H9 (cell line): ENCODE measurements at regions not wholly inside any gene's neighbourhood (a gene's known extent, or its start where the extent isn't known, plus 50 kb on each side); places are given as distances from the start of the nearest gene placed in this dataset.

Experiments used
- DNase-seq: peaks from one replicate; pipeline ENCODE4 v3.0.0-alpha.2; 2017
- H2AFZ ChIP-seq: one replicate; pipeline ENCODE4 v1.6.1; 2013; ENCODE audit warnings: mild to moderate bottlenecking, low read length, control low read depth, moderate library complexity
- H2AK5ac ChIP-seq: 2 replicates; pipeline ENCODE4 v1.6.1; 2013; ENCODE audit warnings: low read length, control low read depth, mixed read lengths; ENCODE audit not compliant: insufficient read length
- H2BK120ac ChIP-seq: one replicate; pipeline ENCODE4 v1.6.1; 2013; ENCODE audit warnings: low read depth, mild to moderate bottlenecking, low read length, control low read depth, inconsistent platforms; ENCODE audit not compliant: poor library complexity, severe bottlenecking
- H2BK12ac ChIP-seq: 2 replicates; pipeline ENCODE4 v1.6.1; 2013; ENCODE audit warnings: low read length, control low read depth, mixed read lengths, low read depth; ENCODE audit not compliant: insufficient read length
- H2BK15ac ChIP-seq: 2 replicates; pipeline ENCODE4 v1.6.1; 2013; ENCODE audit warnings: low read depth, low read length, control low read depth
- H2BK20ac ChIP-seq: one replicate; pipeline ENCODE4 v1.6.1; 2013; ENCODE audit warnings: low read depth, mild to moderate bottlenecking, low read length, control low read depth, inconsistent platforms; ENCODE audit not compliant: poor library complexity, severe bottlenecking
- H2BK5ac ChIP-seq: 2 replicates; pipeline ENCODE4 v1.6.1; 2013; ENCODE audit warnings: low read length, control low read depth, mixed read lengths; ENCODE audit not compliant: insufficient read length
- H3K14ac ChIP-seq: 2 replicates; pipeline ENCODE4 v1.6.1; 2013; ENCODE audit warnings: low read length, control low read depth; ENCODE audit not compliant: insufficient read depth
- H3K18ac ChIP-seq: 2 replicates; pipeline ENCODE4 v1.6.1; 2013; ENCODE audit warnings: low read depth, mild to moderate bottlenecking, mixed read lengths, low read length, control low read depth; ENCODE audit not compliant: insufficient read length
- H3K23ac ChIP-seq: 2 replicates; pipeline ENCODE4 v1.6.1; 2013; ENCODE audit warnings: low read length, control low read depth, mixed read lengths, low read depth; ENCODE audit not compliant: insufficient read length
- H3K23me2 ChIP-seq: 2 replicates; pipeline ENCODE4 v1.6.1; 2013; ENCODE audit warnings: low read depth, mild to moderate bottlenecking, mixed read lengths, low read length, control low read depth; ENCODE audit not compliant: insufficient read length, poor library complexity, severe bottlenecking
- H3K27ac ChIP-seq: 2 replicates; pipeline ENCODE4 v1.5.1; 2013; ENCODE audit warnings: low read length, control low read depth, mixed read lengths, low read depth; ENCODE audit not compliant: insufficient read length
- H3K27me3 ChIP-seq: 2 replicates; pipeline ENCODE4 v1.6.1; 2013; ENCODE audit warnings: low read length, control low read depth, inconsistent platforms; ENCODE audit not compliant: insufficient read depth
- H3K4ac ChIP-seq: 2 replicates; pipeline ENCODE4 v1.6.1; 2013; ENCODE audit warnings: low read depth, mild to moderate bottlenecking, control low read depth, inconsistent platforms, low read length, moderate library complexity
- H3K4me1 ChIP-seq: 2 replicates; pipeline ENCODE4 v1.6.1; 2013; ENCODE audit warnings: low read length, control low read depth, inconsistent platforms; ENCODE audit not compliant: insufficient read depth
- H3K4me2 ChIP-seq: 2 replicates; pipeline ENCODE4 v1.6.1; 2013; ENCODE audit warnings: low read length, control low read depth, mixed read lengths; ENCODE audit not compliant: insufficient read length, insufficient read depth
- H3K56ac ChIP-seq: 2 replicates; pipeline ENCODE4 v1.6.1; 2013; ENCODE audit warnings: low read depth, mild to moderate bottlenecking, mixed read lengths, low read length, control low read depth; ENCODE audit not compliant: insufficient read length
- H3K79me1 ChIP-seq: 2 replicates; pipeline ENCODE4 v1.6.1; 2013; ENCODE audit warnings: low read depth, mild to moderate bottlenecking, moderate library complexity, low read length, control low read depth, inconsistent platforms; ENCODE audit not compliant: insufficient read depth, poor library complexity, severe bottlenecking
- H3K79me2 ChIP-seq: 2 replicates; pipeline ENCODE4 v1.6.1; 2013; ENCODE audit warnings: low read length, control low read depth, inconsistent platforms; ENCODE audit not compliant: insufficient read depth
- H3K9ac ChIP-seq: 2 replicates; pipeline ENCODE4 v1.6.1; 2013; ENCODE audit warnings: low read length, control low read depth, mixed read lengths; ENCODE audit not compliant: insufficient read length; ENCODE audit errors: extremely low read depth
- H3K9me3 ChIP-seq: one replicate; pipeline ENCODE4 v1.6.1; 2013; ENCODE audit warnings: low read depth, low read length, inconsistent platforms; ENCODE audit not compliant: control insufficient read depth
- H3T11ph ChIP-seq: one replicate; pipeline ENCODE4 v1.6.1; 2013; ENCODE audit warnings: mild to moderate bottlenecking, low read length, control low read depth, inconsistent platforms
- H4K20me1 ChIP-seq: one replicate; pipeline ENCODE4 v1.6.1; 2013; ENCODE audit not compliant: control insufficient read depth, insufficient read length, insufficient read depth
- H4K5ac ChIP-seq: 2 replicates; pipeline ENCODE4 v1.6.1; 2013; ENCODE audit warnings: low read depth, mild to moderate bottlenecking, mixed read lengths, low read length, control low read depth; ENCODE audit not compliant: insufficient read length
- H4K8ac ChIP-seq: replicated peaks from 2 replicates; pipeline ENCODE4 v1.6.1; 2013; ENCODE audit warnings: low read length, control low read depth, mixed read lengths, low read depth; ENCODE audit not compliant: insufficient read length
- H4K91ac ChIP-seq: 2 replicates; pipeline ENCODE4 v1.6.1; 2013; ENCODE audit warnings: low read depth, mild to moderate bottlenecking, moderate library complexity, mixed read lengths, low read length, control low read depth; ENCODE audit not compliant: insufficient read length
- H3K27ac Mint-ChIP-seq, 3 experiments: 2 replicates in 2 of 3; 3 replicates in 1 of 3; pipeline ENCODE4 v1.8.0; 2020 to 2021; ENCODE audit warnings: mixed read lengths in 3 of 3, mild to moderate bottlenecking in 1 of 3, moderate library complexity in 1 of 3
- H3K27me3 Mint-ChIP-seq: 2 replicates; pipeline ENCODE4 v1.8.0; 2021; ENCODE audit warnings: low read depth, mild to moderate bottlenecking, moderate library complexity, mixed read lengths
- H3K36me3 Mint-ChIP-seq, 3 experiments: 2 replicates in 2 of 3; 3 replicates in 1 of 3; pipeline ENCODE4 v1.8.0; 2020 to 2021; ENCODE audit warnings: low read depth in 3 of 3, mixed read lengths in 3 of 3; ENCODE audit not compliant: insufficient read depth in 1 of 3
- H3K4me1 Mint-ChIP-seq, 2 experiments: 2 replicates each; pipeline ENCODE4 v1.8.0; 2020; ENCODE audit warnings: mixed read lengths in 2 of 2
- H3K4me3 Mint-ChIP-seq, 2 experiments: 2 replicates in 1 of 2; 3 replicates in 1 of 2; pipeline ENCODE4 v1.8.0; 2020 to 2021; ENCODE audit warnings: mild to moderate bottlenecking in 2 of 2, mixed read lengths in 2 of 2, moderate library complexity in 1 of 2
- H3K9me3 Mint-ChIP-seq, 2 experiments: 2 replicates in 1 of 2; 3 replicates in 1 of 2; pipeline ENCODE4 v1.8.0; 2020; ENCODE audit warnings: mild to moderate bottlenecking in 2 of 2, mixed read lengths in 2 of 2, moderate library complexity in 1 of 2
- CTCF ChIP-seq: fragments of 200-600 bp; sonication (generic); conservative IDR thresholded peaks from 3 replicates; pipeline ENCODE4 v1.8.0; 2021; ENCODE audit warnings: antibody characterized with exemption, mild to moderate bottlenecking

GRCh38 chr1:189312499-189312898 lies 1165.2 kb downstream of the BRINP3 start:
- Mint-ChIP-seq H3K9me3 (no peaks in the 10 kb centered on the region; a peak in 1 of 5 replicates), H3K27ac (peak overlapping the region in 1 of 3 experiments; percentile 62; a peak in 1 of 7 replicates), H3K36me3 (no peaks in the 10 kb centered on the region), H3K27me3 (no peaks in the 10 kb centered on the region), H3K4me3 (no peak overlapping the region), H3K4me1 (peaks cover 47 to 50% of the 10 kb centered on the region in 2 experiments)
- H3K23ac ChIP-seq: no peak overlapping the region
- H2BK120ac ChIP-seq: no peak overlapping the region
- no peak overlapping the region for H2BK5ac ChIP-seq
- no peak overlapping the region for H3K4ac ChIP-seq
- H4K91ac ChIP-seq: no peak overlapping the region
- no peak overlapping the region for H3K14ac ChIP-seq
- H2AFZ ChIP-seq: no peak overlapping the region
- H3K27me3 ChIP-seq: no peaks in the 10 kb centered on the region
- no peak overlapping the region for H3K4me2 ChIP-seq
- no peaks in the 10 kb centered on the region for H3K23me2 ChIP-seq
- no peak overlapping the region for H4K5ac ChIP-seq
- no peak overlapping the region for H4K8ac ChIP-seq
- no peaks in the 10 kb centered on the region for H3K79me1 ChIP-seq
- no peak overlapping the region for H2AK5ac ChIP-seq
- H3K4me1 ChIP-seq: no peaks in the 10 kb centered on the region; the same call in 1 of the 2 replicates
- H3T11ph ChIP-seq: no peak overlapping the region
- no peak overlapping the region for H3K27ac ChIP-seq
- H3K9ac ChIP-seq: no peak overlapping the region
- H3K9me3 ChIP-seq: no peaks in the 10 kb centered on the region
- H3K79me2 ChIP-seq: no peaks in the 10 kb centered on the region
- DNase-seq: no peak
- no peak overlapping the region for H2BK20ac ChIP-seq
- no peak for TF ChIP-seq CTCF
- no peaks in the 10 kb centered on the region for H4K20me1 ChIP-seq
- no peak overlapping the region for H2BK15ac ChIP-seq
- H3K18ac ChIP-seq: no peak overlapping the region
- H2BK12ac ChIP-seq: no peak overlapping the region
- no peak overlapping the region for H3K56ac ChIP-seq
